Breast epithelium (tissue), 3 donors: ENCODE measurements at regions not wholly inside any gene's neighbourhood (a gene's known extent, or its start where the extent isn't known, plus 50 kb on each side); places are given as distances from the start of the nearest gene placed in this dataset.

Experiments used
- POLR2A ChIP-seq: fragments of 450-650 bp; IDR thresholded peaks from one replicate; pipeline ENCODE4 v1.6.1; 2016; ENCODE audit warnings: antibody characterized with exemption, mild to moderate bottlenecking, moderate library complexity
- TF ChIP-seq, protein P1 (sequence below), 3 donors: fragments of 450-650 bp; IDR thresholded peaks; one replicate each; pipeline ENCODE4 v1.5.1; 2016 to 2017; ENCODE audit warnings: antibody characterized with exemption in 3 of 3, mild to moderate bottlenecking in 3 of 3, moderate library complexity in 3 of 3

DNA sequence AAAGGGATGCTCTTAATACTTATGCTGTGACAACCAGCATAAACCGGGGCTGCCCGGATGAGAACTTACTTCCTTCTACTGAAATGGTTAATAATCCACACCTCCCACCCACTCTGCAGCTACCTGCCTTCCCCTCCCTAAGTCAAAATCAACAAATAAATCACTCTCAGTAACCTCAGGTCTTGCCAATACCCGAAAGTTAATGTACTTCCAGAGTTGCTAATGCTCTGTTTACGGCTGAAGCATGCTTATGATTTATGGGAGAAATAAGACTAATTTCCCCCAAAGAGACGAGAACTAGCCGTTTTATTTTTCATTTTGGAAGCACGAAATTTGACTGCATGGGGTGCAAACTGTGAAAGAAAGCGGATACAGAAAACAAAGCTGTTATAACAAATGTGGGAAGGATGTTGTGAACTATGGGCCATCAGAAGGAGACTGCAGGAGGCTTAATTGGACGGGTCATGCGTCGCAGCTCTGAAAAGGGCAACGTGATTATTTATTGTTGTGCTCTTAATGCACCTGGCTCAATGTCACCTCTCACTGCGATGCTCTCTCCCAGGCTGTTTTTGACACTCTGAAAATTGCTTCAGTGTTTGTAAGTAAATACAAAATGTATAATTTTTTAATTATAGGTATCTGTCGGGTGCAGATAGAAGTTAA, 114.0 kb upstream of the SLC7A1 start:
- no peak for TF ChIP-seq POLR2A
- TF ChIP-seq, protein P1, sequence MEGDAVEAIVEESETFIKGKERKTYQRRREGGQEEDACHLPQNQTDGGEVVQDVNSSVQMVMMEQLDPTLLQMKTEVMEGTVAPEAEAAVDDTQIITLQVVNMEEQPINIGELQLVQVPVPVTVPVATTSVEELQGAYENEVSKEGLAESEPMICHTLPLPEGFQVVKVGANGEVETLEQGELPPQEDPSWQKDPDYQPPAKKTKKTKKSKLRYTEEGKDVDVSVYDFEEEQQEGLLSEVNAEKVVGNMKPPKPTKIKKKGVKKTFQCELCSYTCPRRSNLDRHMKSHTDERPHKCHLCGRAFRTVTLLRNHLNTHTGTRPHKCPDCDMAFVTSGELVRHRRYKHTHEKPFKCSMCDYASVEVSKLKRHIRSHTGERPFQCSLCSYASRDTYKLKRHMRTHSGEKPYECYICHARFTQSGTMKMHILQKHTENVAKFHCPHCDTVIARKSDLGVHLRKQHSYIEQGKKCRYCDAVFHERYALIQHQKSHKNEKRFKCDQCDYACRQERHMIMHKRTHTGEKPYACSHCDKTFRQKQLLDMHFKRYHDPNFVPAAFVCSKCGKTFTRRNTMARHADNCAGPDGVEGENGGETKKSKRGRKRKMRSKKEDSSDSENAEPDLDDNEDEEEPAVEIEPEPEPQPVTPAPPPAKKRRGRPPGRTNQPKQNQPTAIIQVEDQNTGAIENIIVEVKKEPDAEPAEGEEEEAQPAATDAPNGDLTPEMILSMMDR (IDR thresholded peaks at IDR 0.05), result no peak
